GM12872 (cell line): ENCODE measurements at regions not wholly inside any gene's neighbourhood (a gene's known extent, or its start where the extent isn't known, plus 50 kb on each side); places are given as distances from the start of the nearest gene placed in this dataset.

Source experiments
- TF ChIP-seq, protein P1 (sequence below): IDR thresholded peaks from 3 replicates; pipeline ENCODE4 v1.5.1; 2011; ENCODE audit warnings: low read depth, mild to moderate bottlenecking, low read length, moderate library complexity; ENCODE audit not compliant: insufficient read depth

- TF ChIP-seq, protein P1, sequence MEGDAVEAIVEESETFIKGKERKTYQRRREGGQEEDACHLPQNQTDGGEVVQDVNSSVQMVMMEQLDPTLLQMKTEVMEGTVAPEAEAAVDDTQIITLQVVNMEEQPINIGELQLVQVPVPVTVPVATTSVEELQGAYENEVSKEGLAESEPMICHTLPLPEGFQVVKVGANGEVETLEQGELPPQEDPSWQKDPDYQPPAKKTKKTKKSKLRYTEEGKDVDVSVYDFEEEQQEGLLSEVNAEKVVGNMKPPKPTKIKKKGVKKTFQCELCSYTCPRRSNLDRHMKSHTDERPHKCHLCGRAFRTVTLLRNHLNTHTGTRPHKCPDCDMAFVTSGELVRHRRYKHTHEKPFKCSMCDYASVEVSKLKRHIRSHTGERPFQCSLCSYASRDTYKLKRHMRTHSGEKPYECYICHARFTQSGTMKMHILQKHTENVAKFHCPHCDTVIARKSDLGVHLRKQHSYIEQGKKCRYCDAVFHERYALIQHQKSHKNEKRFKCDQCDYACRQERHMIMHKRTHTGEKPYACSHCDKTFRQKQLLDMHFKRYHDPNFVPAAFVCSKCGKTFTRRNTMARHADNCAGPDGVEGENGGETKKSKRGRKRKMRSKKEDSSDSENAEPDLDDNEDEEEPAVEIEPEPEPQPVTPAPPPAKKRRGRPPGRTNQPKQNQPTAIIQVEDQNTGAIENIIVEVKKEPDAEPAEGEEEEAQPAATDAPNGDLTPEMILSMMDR: no peak
Measured at GRCh38 chr5:175357995-175358394, 86.0 kb downstream of the DRD1 start.

- TF ChIP-seq, protein P1: no peak
Measured at GRCh38 chr5:175356428-175356827, 87.6 kb downstream of the DRD1 start.

- TF ChIP-seq, protein P1: no peak
Measured at GRCh38 chr5:175354964-175355363, 89.0 kb downstream of the DRD1 start.

DNA sequence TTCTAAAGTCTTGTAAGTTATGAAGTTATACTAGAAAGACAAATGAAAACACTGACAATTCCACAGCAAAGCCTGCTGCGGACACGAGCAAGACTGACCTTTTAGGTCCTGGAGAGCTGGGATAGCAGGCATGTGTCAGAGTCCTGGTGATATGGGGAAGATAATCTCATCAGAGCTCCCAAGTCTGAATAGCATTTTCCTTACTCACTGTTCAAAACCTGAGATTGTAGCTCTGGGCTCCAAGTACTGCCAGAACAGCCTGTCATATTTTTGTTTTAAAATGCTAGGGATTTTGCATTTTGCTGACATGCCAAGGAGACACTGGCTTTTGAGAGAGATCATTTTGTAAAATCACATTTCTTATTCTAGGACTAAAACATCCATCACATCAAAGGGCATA lies 90.1 kb downstream of the DRD1 start:
- TF ChIP-seq, protein P1: no peak

DNA sequence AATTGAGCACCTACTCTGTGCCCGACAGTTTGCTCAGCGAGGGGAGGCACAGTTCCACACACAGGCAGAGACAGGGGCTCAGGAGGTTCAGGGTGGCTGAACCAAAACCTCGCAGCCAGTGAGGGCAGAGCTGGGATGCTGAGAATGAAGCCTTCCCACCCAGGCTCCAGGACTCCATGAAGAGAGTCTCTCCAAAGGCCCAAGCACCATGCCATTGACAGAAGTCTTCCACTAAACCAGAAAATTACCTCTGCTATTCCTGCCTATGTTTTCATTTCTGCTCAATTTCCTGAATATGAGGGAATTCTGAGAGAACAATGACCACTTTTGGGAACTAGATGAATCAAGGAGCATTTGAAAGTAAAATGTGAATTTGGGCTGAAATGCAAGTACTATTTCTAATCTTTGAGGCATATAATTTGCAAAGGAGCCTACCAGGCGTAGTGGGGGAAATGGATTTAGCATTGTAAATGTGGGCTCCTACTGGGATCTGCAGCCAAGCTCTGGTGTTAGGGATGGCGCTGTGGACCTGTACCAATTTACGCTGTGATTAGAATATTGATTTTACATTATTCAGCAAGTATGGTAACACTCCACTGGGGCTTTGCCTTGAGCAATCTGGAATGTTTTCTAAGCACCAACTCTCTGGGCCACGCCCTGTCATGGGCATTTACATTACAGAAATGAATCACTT lies 91.9 kb downstream of the DRD1 start:
- TF ChIP-seq, protein P1: no peak

- TF ChIP-seq, protein P1: no peak
Measured at GRCh38 chr5:175351126-175351525, 92.9 kb downstream of the DRD1 start.

- TF ChIP-seq, protein P1: no peak
Measured at GRCh38 chr5:175347931-175348330, 96.1 kb downstream of the DRD1 start.
